ENCODE measurements at regions not wholly inside any gene's neighbourhood (a gene's known extent, or its start where the extent isn't known, plus 50 kb on each side); places are given as distances from the start of the nearest gene placed in this dataset.

DNA sequence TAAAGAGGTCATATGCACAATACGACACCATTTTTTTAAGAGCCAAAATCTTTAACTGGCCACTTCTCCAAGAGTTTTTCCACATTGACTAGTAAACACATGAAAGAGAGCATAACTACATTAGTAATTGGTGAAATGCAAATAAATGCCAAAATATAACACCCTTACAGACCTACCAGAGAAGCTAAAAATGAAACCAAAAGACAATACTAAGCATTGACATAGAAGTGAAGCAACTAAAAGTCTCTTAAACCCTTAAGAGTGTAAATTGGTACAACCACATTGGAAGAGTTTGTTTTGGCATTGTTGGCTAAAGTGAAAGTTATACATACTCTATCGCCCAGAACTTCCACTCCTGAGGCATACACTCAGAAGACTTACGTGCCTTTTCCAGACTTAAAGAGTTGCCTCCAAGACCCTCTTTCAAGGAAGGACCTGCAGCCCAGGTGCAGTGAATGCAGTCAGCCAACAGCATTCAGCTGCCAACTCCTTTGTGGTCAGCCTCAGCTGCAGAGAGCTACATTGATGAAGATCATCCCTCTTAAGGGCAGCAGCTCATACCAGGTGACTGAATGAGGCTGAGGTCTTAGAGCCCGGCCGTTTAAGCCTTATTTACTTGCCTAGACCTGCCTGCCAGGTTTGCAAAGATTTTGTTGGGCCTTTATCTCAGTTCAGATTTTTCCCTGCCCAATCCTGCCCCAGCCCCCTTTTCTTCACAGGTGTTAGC, 839.1 kb upstream of the ADGRL2 start:
- Histone ChIP-seq H3K27me3 (replicated peaks; ENCODE audit: insufficient read depth, low read depth, low read length, poor library complexity) (no peaks in the 10 kb centered on the region), H3K4me3 (ENCODE audit: low read depth, low read length, poor library complexity, severe bottlenecking) (no peak overlapping the region), H3K36me3 (ENCODE audit: insufficient read depth, low read length, poor library complexity, severe bottlenecking) (no peaks in the 10 kb centered on the region), H3K27ac (ENCODE audit: low read depth, low read length, poor library complexity, severe bottlenecking) (no peak overlapping the region), H3K4me1 (ENCODE audit: insufficient read depth, low read length, poor library complexity, severe bottlenecking) (no peaks in the 10 kb centered on the region), H3K9me3 (ENCODE audit: low read depth, low read length, poor library complexity, severe bottlenecking) (no peaks in the 10 kb centered on the region)
- intact Hi-C loops (cut with micrococcal nuclease; ENCODE audit: unreplicated experiment), result no loop called here
- BruUV-seq (replicated peaks), result no TSS peak
- POLR2A ChIA-PET (ENCODE audit: low non-redundant PET), result no interaction called here
- no peak for TF ChIP-seq EZH2 (IDR thresholded peaks at IDR 0.05; ENCODE audit: borderline replicate concordance, low read depth, low read length, poor library complexity, severe bottlenecking)
- TF ChIP-seq, protein P1, sequence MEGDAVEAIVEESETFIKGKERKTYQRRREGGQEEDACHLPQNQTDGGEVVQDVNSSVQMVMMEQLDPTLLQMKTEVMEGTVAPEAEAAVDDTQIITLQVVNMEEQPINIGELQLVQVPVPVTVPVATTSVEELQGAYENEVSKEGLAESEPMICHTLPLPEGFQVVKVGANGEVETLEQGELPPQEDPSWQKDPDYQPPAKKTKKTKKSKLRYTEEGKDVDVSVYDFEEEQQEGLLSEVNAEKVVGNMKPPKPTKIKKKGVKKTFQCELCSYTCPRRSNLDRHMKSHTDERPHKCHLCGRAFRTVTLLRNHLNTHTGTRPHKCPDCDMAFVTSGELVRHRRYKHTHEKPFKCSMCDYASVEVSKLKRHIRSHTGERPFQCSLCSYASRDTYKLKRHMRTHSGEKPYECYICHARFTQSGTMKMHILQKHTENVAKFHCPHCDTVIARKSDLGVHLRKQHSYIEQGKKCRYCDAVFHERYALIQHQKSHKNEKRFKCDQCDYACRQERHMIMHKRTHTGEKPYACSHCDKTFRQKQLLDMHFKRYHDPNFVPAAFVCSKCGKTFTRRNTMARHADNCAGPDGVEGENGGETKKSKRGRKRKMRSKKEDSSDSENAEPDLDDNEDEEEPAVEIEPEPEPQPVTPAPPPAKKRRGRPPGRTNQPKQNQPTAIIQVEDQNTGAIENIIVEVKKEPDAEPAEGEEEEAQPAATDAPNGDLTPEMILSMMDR (conservative IDR thresholded peaks at IDR 0.05; ENCODE audit: low read depth, low read length), result no peak
- CTCF ChIA-PET, result no interaction called here
- DNase-seq (ENCODE audit: low spot score), result no peak

DNA sequence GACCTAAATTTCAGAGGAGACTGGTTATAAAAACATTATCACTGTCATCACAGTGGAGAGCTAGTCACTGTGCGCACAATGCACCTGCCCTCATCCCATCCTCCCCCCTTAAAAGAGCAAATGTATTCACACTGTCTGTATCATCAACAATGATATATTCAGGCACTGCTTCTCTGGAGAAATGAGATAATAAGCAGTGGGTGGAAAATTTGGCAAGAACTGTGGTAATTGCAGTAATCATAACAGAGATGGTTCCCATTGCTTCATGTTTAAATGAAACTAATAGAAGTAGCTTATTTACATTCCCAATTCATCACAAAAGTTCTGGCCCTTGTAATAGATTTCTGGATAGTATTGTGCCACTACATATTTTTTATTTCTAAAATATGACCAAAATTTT, 867.4 kb upstream of the ADGRL2 start:
- TF ChIP-seq, protein P1 (conservative IDR thresholded peaks at IDR 0.05; ENCODE audit: low read depth, low read length), result no peak
- no peak for TF ChIP-seq EZH2 (IDR thresholded peaks at IDR 0.05; ENCODE audit: borderline replicate concordance, low read depth, low read length, poor library complexity, severe bottlenecking)
- DNase-seq (ENCODE audit: low spot score), result no peak
- ChIA-PET CTCF (no interaction called here), POLR2A (ENCODE audit: low non-redundant PET) (no interaction called here)
- intact Hi-C loops (cut with micrococcal nuclease; ENCODE audit: unreplicated experiment), result no loop called here
- Histone ChIP-seq H3K36me3 (ENCODE audit: insufficient read depth, low read length, poor library complexity, severe bottlenecking) (no peaks in the 10 kb centered on the region), H3K4me3 (ENCODE audit: low read depth, low read length, poor library complexity, severe bottlenecking) (no peak overlapping the region), H3K27me3 (replicated peaks; ENCODE audit: insufficient read depth, low read depth, low read length, poor library complexity) (no peaks in the 10 kb centered on the region), H3K9me3 (ENCODE audit: low read depth, low read length, poor library complexity, severe bottlenecking) (peaks cover 15% of the 10 kb centered on the region), H3K4me1 (ENCODE audit: insufficient read depth, low read length, poor library complexity, severe bottlenecking) (no peaks in the 10 kb centered on the region), H3K27ac (ENCODE audit: low read depth, low read length, poor library complexity, severe bottlenecking) (no peak overlapping the region)
- BruUV-seq (replicated peaks), result no TSS peak

DNA sequence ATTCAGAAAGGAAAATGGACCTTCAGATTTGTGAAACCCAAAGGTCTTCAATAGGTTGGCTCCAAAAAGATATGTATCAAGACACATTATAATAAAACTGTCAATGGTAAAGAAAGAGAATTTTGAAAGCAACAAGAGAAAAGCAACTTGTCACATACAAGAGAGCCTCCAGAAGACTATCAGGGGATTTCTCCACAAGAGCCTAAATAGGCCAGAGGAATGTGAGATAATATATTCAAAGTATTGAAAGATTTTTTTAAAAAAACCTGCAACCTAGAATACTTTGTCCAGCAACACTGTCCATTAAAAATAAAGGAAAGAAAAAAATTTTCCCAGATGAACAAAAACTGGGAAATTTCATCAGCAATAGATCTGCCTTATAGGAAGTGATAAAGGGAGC, 869.6 kb upstream of the ADGRL2 start:
- BruUV-seq (replicated peaks), result no TSS peak
- ChIA-PET CTCF (no interaction called here), POLR2A (ENCODE audit: low non-redundant PET) (no interaction called here)

More for the DNA sequence above, 869.6 kb upstream of the ADGRL2 start:
- H3K4me3 ChIP-seq (ENCODE audit: low read depth, low read length, poor library complexity, severe bottlenecking), result no peak overlapping the region
- intact Hi-C loops (cut with micrococcal nuclease; ENCODE audit: unreplicated experiment), result no loop called here
- no peaks in the 10 kb centered on the region for H3K36me3 ChIP-seq (ENCODE audit: insufficient read depth, low read length, poor library complexity, severe bottlenecking)
- peaks cover 15% of the 10 kb centered on the region for H3K9me3 ChIP-seq (ENCODE audit: low read depth, low read length, poor library complexity, severe bottlenecking)
- no peaks in the 10 kb centered on the region for H3K27me3 ChIP-seq (replicated peaks; ENCODE audit: insufficient read depth, low read depth, low read length, poor library complexity)
- H3K4me1 ChIP-seq (ENCODE audit: insufficient read depth, low read length, poor library complexity, severe bottlenecking), result no peaks in the 10 kb centered on the region
- no peak for DNase-seq (ENCODE audit: low spot score)
- H3K27ac ChIP-seq (ENCODE audit: low read depth, low read length, poor library complexity, severe bottlenecking), result no peak overlapping the region
- TF ChIP-seq, protein P1 (conservative IDR thresholded peaks at IDR 0.05; ENCODE audit: low read depth, low read length), result no peak
- no peak for TF ChIP-seq EZH2 (IDR thresholded peaks at IDR 0.05; ENCODE audit: borderline replicate concordance, low read depth, low read length, poor library complexity, severe bottlenecking)

All from A673 (cell line).